ENCODE measurements at regions not wholly inside any gene's neighbourhood (a gene's known extent, or its start where the extent isn't known, plus 50 kb on each side); places are given as distances from the start of the nearest gene placed in this dataset.

DNA sequence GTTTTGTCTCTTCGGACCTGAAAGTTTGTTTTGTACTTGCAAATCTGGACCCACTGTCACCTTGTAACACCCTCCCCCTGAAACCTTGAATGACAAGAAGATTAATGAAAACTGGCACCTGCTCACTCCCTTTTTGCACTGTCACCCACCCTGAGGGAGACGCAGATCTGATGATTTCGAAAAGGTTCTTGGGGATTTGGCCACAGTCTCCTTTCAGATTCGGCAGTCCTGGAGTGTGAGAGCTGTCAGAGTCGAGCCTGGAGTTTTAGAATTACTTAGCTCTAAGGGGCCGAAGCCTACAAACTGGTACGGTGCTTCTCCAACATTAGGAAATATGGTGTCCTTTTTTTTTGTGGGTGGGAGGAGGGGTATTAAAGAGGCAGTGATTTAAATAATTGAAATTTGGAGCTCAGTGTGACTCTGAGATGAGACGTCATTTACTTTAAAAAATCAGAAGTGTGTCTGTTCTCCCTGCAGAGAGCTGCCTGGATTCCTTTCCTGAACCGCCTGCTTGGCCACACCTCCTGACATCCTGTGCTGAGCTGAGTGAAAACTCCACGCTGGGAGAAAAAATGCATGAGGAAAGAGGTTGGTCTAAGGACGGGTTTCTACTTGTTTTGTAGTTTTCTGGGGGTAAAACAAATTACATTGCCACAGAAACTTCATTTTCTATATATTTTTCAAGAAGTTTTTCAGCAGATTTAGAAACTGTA is 447.0 kb upstream of the CDH4 start:
- no peaks in the 10 kb centered on the region for H3K36me3 Mint-ChIP-seq (ENCODE audit: low read depth)
- no peak overlapping the region for H3K4me3 Mint-ChIP-seq (ENCODE audit: low read depth)
- no peaks in the 10 kb centered on the region for H3K4me1 Mint-ChIP-seq (ENCODE audit: low read depth)
- peaks cover 4% of the 10 kb centered on the region for H3K9me3 Mint-ChIP-seq
- DNase-seq (ENCODE audit: low spot score), result no peak
- intact Hi-C loops (cut with micrococcal nuclease), result no loop called here
- H3K27me3 Mint-ChIP-seq (ENCODE audit: low read depth), result no peaks in the 10 kb centered on the region
- H3K27ac Mint-ChIP-seq, result no peak overlapping the region

DNA sequence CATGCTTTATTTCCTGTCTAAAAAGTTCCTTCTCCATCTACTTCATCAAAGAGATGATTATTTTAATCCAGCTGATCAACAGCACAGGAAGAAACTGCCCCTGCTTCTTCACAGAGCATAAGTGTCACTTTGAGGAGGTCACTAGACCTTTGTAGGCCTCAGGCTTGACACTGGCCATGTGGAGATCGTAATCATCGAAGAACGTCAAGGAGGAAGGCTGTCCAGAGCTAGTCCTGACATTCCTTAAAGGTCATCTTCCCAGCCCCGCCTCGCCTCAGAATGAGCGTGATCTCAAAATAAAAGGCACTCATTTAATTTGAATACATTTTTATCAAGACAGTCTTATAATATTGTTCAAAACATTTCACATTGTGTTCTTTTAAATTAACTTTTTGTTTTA is 445.7 kb upstream of the CDH4 start:
- H3K9me3 Mint-ChIP-seq, result no peaks in the 10 kb centered on the region
- H3K27me3 Mint-ChIP-seq (ENCODE audit: low read depth), result no peaks in the 10 kb centered on the region
- intact Hi-C loops (cut with micrococcal nuclease), result no loop called here
- H3K4me1 Mint-ChIP-seq (ENCODE audit: low read depth), result no peaks in the 10 kb centered on the region
- no peak for DNase-seq (ENCODE audit: low spot score)
- H3K36me3 Mint-ChIP-seq (ENCODE audit: low read depth), result no peaks in the 10 kb centered on the region
- H3K4me3 Mint-ChIP-seq (ENCODE audit: low read depth), result no peak overlapping the region
- H3K27ac Mint-ChIP-seq, result no peak overlapping the region

DNA sequence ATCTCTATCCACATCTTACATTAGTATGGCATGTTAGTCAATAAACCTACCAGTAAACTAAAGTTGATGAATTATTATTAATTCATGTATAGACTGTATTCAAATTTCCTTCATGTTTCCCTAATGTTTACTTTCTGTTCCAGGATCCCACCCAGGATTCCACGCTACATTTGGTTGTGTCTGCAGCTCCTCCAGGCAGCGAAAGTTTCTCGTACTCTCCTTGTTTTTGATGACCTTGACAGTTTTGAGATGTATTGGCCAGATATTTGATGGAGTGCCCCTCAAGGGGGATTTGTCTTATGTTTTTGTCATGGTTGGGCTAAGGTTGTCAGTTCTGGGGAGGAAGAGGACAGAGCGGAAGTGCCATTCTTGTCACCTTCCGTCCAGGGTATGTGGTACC is 445.2 kb upstream of the CDH4 start:
- no peak overlapping the region for H3K4me3 Mint-ChIP-seq (ENCODE audit: low read depth)
- H3K27ac Mint-ChIP-seq, result no peak overlapping the region
- H3K9me3 Mint-ChIP-seq, result no peaks in the 10 kb centered on the region
- intact Hi-C loops (cut with micrococcal nuclease), result no loop called here
- H3K4me1 Mint-ChIP-seq (ENCODE audit: low read depth), result no peaks in the 10 kb centered on the region
- no peak for DNase-seq (ENCODE audit: low spot score)
- no peaks in the 10 kb centered on the region for H3K27me3 Mint-ChIP-seq (ENCODE audit: low read depth)
- H3K36me3 Mint-ChIP-seq (ENCODE audit: low read depth), result no peaks in the 10 kb centered on the region

DNA sequence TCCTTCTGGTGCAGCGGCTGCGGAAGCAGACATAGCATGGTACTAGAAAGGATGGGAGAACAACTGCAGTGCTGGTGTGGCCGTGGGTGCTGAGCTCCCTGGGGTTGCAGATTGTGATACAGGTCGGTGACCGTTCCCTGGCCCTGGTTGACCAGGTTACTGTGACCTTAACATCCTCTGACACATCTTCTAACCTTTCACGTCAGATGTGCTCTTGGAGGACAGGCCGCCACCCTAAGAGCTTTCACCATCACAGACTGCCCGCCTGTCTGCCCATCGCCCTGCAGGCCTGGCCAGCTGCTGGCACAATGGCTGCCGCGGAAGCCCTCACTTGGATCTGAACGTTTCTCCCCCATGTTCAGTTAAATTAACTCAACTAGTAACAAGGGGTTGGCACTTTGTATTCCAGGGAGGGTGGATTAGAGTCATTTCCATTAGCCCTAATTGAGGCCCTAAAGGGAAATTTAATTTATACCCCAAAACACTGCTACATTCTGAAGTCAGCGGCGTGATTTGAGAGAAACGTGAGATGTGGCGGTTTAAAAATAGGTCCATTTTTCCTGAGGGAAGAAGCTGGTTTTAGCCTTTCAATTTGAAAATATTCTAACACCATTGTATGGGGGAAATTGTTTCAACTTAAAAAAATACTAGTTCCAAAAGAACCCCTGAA is 443.9 kb upstream of the CDH4 start:
- H3K27ac Mint-ChIP-seq, result no peak overlapping the region
- H3K4me3 Mint-ChIP-seq (ENCODE audit: low read depth), result no peak overlapping the region
- no peaks in the 10 kb centered on the region for H3K36me3 Mint-ChIP-seq (ENCODE audit: low read depth)
- no peak for DNase-seq (ENCODE audit: low spot score)
- H3K27me3 Mint-ChIP-seq (ENCODE audit: low read depth), result no peaks in the 10 kb centered on the region
- no peaks in the 10 kb centered on the region for H3K9me3 Mint-ChIP-seq
- H3K4me1 Mint-ChIP-seq (ENCODE audit: low read depth), result no peaks in the 10 kb centered on the region
- intact Hi-C loops (cut with micrococcal nuclease), result no loop called here

DNA sequence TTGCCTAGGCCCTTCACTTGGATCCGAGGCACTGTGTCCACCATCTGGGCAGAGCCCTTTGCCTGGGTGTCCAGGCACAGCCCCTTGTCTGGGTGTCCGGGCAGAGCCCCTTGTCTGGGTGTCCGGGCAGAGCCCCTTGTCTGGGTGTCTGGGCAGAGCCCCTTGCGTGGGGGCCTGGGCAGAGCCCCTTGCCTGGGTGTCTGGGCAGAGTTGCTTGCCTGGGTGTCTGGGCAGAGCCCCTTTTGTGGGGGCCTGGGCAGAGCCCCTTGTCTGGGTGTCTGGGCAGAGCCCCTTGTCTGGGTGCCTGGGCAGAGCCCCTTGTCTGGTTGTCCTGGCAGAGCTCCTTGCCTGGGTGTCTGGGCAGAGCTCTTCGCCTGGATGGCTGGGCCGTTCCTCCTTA is 443.4 kb upstream of the CDH4 start:
- Mint-ChIP-seq H3K27me3 (ENCODE audit: low read depth) (no peaks in the 10 kb centered on the region), H3K4me1 (ENCODE audit: low read depth) (no peaks in the 10 kb centered on the region), H3K9me3 (no peaks in the 10 kb centered on the region), H3K4me3 (ENCODE audit: low read depth) (no peak overlapping the region), H3K36me3 (ENCODE audit: low read depth) (no peaks in the 10 kb centered on the region), H3K27ac (no peak overlapping the region)
- DNase-seq (ENCODE audit: low spot score), result no peak
- intact Hi-C loops (cut with micrococcal nuclease), result no loop called here

DNA sequence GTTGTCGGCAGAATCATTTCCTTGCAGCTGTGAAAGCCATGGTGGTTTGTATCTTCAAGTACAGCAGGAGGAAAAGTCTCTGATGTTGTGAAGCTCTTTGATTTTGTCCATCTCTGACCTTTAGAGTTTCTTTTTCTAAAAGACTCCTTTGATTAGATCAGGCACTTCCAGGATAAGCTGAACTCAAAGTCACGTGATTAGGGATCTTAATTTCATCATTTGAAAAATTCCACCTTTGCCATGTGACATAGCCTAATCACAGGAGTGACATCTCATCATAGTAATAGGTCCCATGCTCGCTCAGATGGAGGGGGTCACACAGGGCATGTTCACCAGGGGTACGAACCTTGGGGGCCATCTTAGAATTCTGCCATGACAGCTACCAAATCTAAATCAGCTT is 441.5 kb upstream of the CDH4 start:
- no peaks in the 10 kb centered on the region for H3K9me3 Mint-ChIP-seq
- H3K27me3 Mint-ChIP-seq (ENCODE audit: low read depth), result no peaks in the 10 kb centered on the region
- no peak overlapping the region for H3K4me3 Mint-ChIP-seq (ENCODE audit: low read depth)
- intact Hi-C loops (cut with micrococcal nuclease), result no loop called here
- H3K27ac Mint-ChIP-seq, result no peak overlapping the region
- H3K4me1 Mint-ChIP-seq (ENCODE audit: low read depth), result no peaks in the 10 kb centered on the region
- DNase-seq (ENCODE audit: low spot score), result no peak
- no peaks in the 10 kb centered on the region for H3K36me3 Mint-ChIP-seq (ENCODE audit: low read depth)

DNA sequence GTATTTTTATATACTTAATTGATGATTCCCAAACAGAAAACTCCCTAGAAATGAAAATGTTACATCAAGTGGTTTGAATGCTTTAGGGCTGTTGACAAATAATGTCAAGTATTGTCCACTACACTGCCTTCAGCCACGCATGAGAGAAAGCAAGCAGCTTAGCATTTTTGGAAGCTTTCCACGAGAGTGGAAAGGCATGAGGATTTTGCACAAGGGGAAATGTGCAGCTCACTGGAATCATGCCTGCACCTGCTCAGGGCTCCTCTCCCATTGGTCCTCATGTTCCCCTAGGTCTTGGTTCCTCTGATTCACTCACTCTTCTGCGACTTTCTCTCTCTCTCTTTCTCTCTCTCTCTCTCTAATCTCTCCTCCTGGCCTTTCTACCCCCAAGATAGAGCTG is 439.5 kb upstream of the CDH4 start:
- no peak for DNase-seq (ENCODE audit: low spot score)
- intact Hi-C loops (cut with micrococcal nuclease), result no loop called here
- Mint-ChIP-seq H3K27me3 (ENCODE audit: low read depth) (no peaks in the 10 kb centered on the region), H3K4me1 (ENCODE audit: low read depth) (no peaks in the 10 kb centered on the region), H3K9me3 (no peaks in the 10 kb centered on the region), H3K27ac (no peak overlapping the region), H3K36me3 (ENCODE audit: low read depth) (no peaks in the 10 kb centered on the region), H3K4me3 (ENCODE audit: low read depth) (no peak overlapping the region)

DNA sequence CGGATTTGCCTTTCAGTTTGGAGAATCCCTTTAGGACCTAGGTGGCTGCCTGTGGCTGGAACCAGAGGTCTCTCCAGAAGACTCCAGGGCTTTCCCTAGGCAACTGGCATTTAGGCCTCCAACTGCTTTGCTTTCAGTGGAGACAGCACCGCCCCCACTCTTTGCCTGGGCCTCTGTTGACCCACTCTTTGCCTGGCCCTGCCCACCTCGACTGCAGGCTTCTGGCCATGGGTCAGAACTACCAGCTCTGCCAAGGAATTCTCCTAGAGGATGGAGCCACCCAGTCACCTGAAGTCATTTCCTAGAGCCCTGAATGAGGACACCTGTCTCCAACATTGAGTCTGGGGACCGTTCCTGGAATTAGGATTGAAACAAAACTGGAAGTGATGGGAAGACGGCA is 439.0 kb upstream of the CDH4 start:
- Mint-ChIP-seq H3K27ac (no peak overlapping the region), H3K36me3 (ENCODE audit: low read depth) (no peaks in the 10 kb centered on the region), H3K4me1 (ENCODE audit: low read depth) (no peaks in the 10 kb centered on the region), H3K27me3 (ENCODE audit: low read depth) (no peaks in the 10 kb centered on the region), H3K4me3 (ENCODE audit: low read depth) (no peak overlapping the region), H3K9me3 (no peaks in the 10 kb centered on the region)
- intact Hi-C loops (cut with micrococcal nuclease), result no loop called here
- DNase-seq (ENCODE audit: low spot score), result no peak

DNA sequence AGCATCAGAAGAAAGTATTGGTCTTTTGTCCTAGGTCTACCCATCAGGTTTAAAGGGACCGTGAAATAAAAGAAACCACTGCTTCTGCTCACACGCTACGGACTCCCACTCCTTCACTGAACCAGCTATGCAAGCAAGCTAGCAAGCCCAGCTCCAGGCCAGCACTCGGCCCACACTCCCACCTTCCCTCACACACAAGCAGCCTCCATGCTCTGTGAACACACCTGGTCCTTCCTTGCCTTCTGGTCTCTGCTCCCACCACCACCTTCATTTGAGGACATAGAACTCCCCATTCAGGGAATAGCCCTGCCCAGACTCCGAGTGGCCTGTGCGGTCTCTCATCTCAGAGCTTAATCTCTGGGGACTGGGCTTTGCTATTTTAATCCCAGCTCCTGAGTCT is 436.4 kb upstream of the CDH4 start:
- H3K36me3 Mint-ChIP-seq (ENCODE audit: low read depth), result no peaks in the 10 kb centered on the region
- no peak for DNase-seq (ENCODE audit: low spot score)
- H3K9me3 Mint-ChIP-seq, result no peaks in the 10 kb centered on the region
- peaks cover 2% of the 10 kb centered on the region for H3K4me1 Mint-ChIP-seq (ENCODE audit: low read depth)
- H3K27me3 Mint-ChIP-seq (ENCODE audit: low read depth), result no peaks in the 10 kb centered on the region
- intact Hi-C loops (cut with micrococcal nuclease), result no loop called here
- H3K4me3 Mint-ChIP-seq (ENCODE audit: low read depth), result no peak overlapping the region
- H3K27ac Mint-ChIP-seq, result no peak overlapping the region

DNA sequence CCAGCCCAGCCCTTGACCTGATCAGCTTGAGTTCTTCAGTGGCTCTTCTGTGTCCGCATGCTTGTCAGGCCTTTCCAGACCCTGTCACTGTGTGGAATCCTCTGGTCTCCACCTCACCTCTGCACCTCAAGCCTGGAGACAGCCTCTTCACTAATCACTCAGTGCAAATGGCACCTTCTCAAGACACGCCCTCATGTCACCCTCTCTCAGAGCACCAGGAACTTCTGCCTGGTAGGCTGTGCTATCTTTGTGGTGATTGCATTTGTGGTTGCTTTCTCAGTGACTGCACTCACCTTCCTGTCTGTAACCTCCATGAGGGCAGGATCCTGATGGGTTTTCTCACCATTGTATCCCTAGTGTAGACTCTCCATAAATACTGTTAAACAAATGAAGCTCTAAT is 435.2 kb upstream of the CDH4 start:
- peaks cover 6% of the 10 kb centered on the region for H3K4me1 Mint-ChIP-seq (ENCODE audit: low read depth)
- intact Hi-C loops (cut with micrococcal nuclease), result no loop called here
- no peaks in the 10 kb centered on the region for H3K9me3 Mint-ChIP-seq
- no peak overlapping the region for H3K27ac Mint-ChIP-seq
- no peaks in the 10 kb centered on the region for H3K36me3 Mint-ChIP-seq (ENCODE audit: low read depth)
- no peak for DNase-seq (ENCODE audit: low spot score)
- H3K4me3 Mint-ChIP-seq (ENCODE audit: low read depth), result no peak overlapping the region
- peaks cover 1% of the 10 kb centered on the region for H3K27me3 Mint-ChIP-seq (ENCODE audit: low read depth)

DNA sequence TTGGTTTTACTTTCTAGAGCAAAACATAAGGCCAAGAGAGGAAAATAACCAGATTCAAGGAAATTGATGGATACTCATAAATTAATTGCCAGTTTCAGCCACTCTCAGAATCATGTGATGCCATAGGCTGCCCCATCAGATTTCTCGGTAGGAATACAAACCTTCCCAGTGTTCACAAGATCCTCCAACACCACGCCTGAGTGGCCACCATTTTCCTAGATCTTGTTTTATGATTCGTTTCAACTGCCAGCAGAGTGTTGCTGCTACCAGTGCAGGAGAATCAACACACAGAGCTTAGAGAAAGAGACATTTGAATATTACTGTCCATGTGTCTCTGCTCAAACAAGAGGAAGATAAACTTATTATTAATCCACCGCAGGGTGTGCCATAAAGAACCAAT is 434.2 kb upstream of the CDH4 start:
- DNase-seq (ENCODE audit: low spot score), result no peak
- intact Hi-C loops (cut with micrococcal nuclease), result no loop called here
- Mint-ChIP-seq H3K36me3 (ENCODE audit: low read depth) (no peaks in the 10 kb centered on the region), H3K4me1 (ENCODE audit: low read depth) (peaks cover 6% of the 10 kb centered on the region), H3K4me3 (ENCODE audit: low read depth) (no peak overlapping the region), H3K9me3 (no peaks in the 10 kb centered on the region), H3K27ac (no peak overlapping the region), H3K27me3 (ENCODE audit: low read depth) (peaks cover 1% of the 10 kb centered on the region)

DNA sequence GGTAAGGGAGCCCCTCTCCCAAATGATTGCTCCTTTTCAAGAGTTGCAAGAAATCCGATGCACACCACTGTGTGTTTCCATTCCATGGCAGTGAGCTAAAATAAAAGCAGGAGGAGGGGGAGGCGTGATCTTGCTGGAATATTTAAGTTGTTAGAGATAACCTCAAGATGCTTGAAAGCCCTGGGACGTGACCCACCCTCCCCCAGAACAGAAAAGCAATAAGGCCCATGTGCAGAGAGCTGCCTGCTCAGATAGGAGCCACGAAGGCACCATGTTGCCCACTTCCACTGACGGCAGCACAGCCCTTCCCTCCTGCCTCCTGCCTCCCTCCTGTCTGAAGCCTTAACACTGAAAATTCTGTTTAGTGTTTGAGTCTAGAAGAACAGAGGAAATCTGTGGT is 432.6 kb upstream of the CDH4 start:
- peaks cover 6% of the 10 kb centered on the region for H3K4me1 Mint-ChIP-seq (ENCODE audit: low read depth)

DNA sequence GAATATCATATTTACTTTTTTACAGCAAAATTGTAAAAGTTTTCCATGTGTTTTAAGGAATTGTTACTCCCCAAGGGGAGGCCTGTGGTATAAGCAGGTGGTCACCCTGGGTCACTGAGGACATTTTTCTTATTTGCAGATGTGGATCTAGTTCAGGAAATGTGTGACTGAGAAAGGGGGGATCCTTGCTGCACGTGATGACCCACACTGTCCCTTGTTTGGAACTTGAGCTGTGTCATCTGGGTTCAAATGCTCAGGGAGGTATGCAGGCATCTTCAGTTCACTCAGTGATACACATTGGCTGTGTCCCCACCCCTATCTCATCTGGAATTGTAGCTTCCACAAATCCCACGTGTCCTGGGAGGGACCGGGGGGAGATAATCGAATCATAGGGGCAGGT is 431.9 kb upstream of the CDH4 start:
- intact Hi-C loops (cut with micrococcal nuclease), result no loop called here
- Mint-ChIP-seq H3K4me1 (ENCODE audit: low read depth) (peaks cover 6% of the 10 kb centered on the region), H3K27ac (no peak overlapping the region), H3K4me3 (ENCODE audit: low read depth) (no peak overlapping the region), H3K9me3 (no peaks in the 10 kb centered on the region), H3K27me3 (ENCODE audit: low read depth) (peaks cover 1% of the 10 kb centered on the region), H3K36me3 (ENCODE audit: low read depth) (no peaks in the 10 kb centered on the region)
- no peak for DNase-seq (ENCODE audit: low spot score)

More for the DNA sequence above, 432.6 kb upstream of the CDH4 start:
- Mint-ChIP-seq H3K27ac (no peak overlapping the region), H3K36me3 (ENCODE audit: low read depth) (no peaks in the 10 kb centered on the region), H3K27me3 (ENCODE audit: low read depth) (peaks cover 1% of the 10 kb centered on the region), H3K9me3 (no peaks in the 10 kb centered on the region), H3K4me3 (ENCODE audit: low read depth) (no peak overlapping the region)
- DNase-seq (ENCODE audit: low spot score), result no peak
- intact Hi-C loops (cut with micrococcal nuclease), result no loop called here
